CD4-positive, alpha-beta T cell treated with Interleukin-6 for 4 hours (primary cell): ENCODE measurements at regions not wholly inside any gene's neighbourhood (a gene's known extent, or its start where the extent isn't known, plus 50 kb on each side); places are given as distances from the start of the nearest gene placed in this dataset.

ENCODE experiments used
- DNase-seq: peaks from one replicate; pipeline ENCODE4 v3.0.0-alpha.2; 2020; ENCODE audit warnings: mixed read lengths

- DNase-seq: no peak
Observed at GRCh38 chr2:37809931-37810570, 115.0 kb upstream of the RMDN2 start.

GRCh38 chr2:37812414-37812813, 112.7 kb upstream of the RMDN2 start:
- no peak for DNase-seq

GRCh38 chr2:37812941-37813730, 112.0 kb upstream of the RMDN2 start:
- DNase-seq: no peak

GRCh38 chr2:37816036-37816435, 109.1 kb upstream of the RMDN2 start:
- DNase-seq: no peak

GRCh38 chr2:37816686-37817085, 108.4 kb upstream of the RMDN2 start:
- DNase-seq: no peak

GRCh38 chr2:37819186-37819585, 105.9 kb upstream of the RMDN2 start:
- no peak for DNase-seq

GRCh38 chr2:37820471-37820986, 104.6 kb upstream of the RMDN2 start:
- no peak for DNase-seq

GRCh38 chr2:37825586-37825985, 99.5 kb upstream of the RMDN2 start:
- DNase-seq: no peak

- no peak for DNase-seq
Observed at GRCh38 chr2:37826611-37827010, 98.5 kb upstream of the RMDN2 start.

- no peak for DNase-seq
Observed at GRCh38 chr2:37827455-37827854, 97.6 kb upstream of the RMDN2 start.

GRCh38 chr2:37827911-37828511, 97.1 kb upstream of the RMDN2 start:
- DNase-seq: no peak

GRCh38 chr2:37829202-37829601, 95.9 kb upstream of the RMDN2 start:
- DNase-seq: no peak

- DNase-seq: no peak
Observed at GRCh38 chr2:37829616-37830395, 95.3 kb upstream of the RMDN2 start.

- no peak for DNase-seq
Observed at GRCh38 chr2:37830636-37831035, 94.5 kb upstream of the RMDN2 start.

GRCh38 chr2:37831081-37831780, 93.9 kb upstream of the RMDN2 start:
- DNase-seq: no peak

- DNase-seq: peak; percentile 88
Observed at GRCh38 chr2:37832590-37833197, 92.4 kb upstream of the RMDN2 start.

GRCh38 chr2:37833423-37833822, 91.7 kb upstream of the RMDN2 start:
- DNase-seq: peak; percentile 66

- DNase-seq: no peak
Observed at GRCh38 chr2:37836270-37836669, 88.8 kb upstream of the RMDN2 start.

- DNase-seq: no peak
Observed at GRCh38 chr2:37836711-37837110, 88.4 kb upstream of the RMDN2 start.

- no peak for DNase-seq
Observed at GRCh38 chr2:37837628-37838328, 87.3 kb upstream of the RMDN2 start.

- no peak for DNase-seq
Observed at GRCh38 chr2:37838541-37839167, 86.4 kb upstream of the RMDN2 start.
